ENCODE measurements at regions not wholly inside any gene's neighbourhood (a gene's known extent, or its start where the extent isn't known, plus 50 kb on each side); places are given as distances from the start of the nearest gene placed in this dataset.

- H3K27me3 ChIP-seq (ENCODE audit: control insufficient read depth, insufficient read depth, low read length), result no peaks in the 10 kb centered on the region
- TF ChIP-seq CTCF (IDR thresholded peaks at IDR 0.05; ENCODE audit: borderline replicate concordance, extremely low read depth, insufficient read depth), result no peak
- no peaks in the 10 kb centered on the region for H3K36me3 ChIP-seq (ENCODE audit: control insufficient read depth in 2 of 3, insufficient read depth in 3 of 3, low read length in 3 of 3)
- no peak overlapping the region for H3K4me3 ChIP-seq (ENCODE audit: low read length in 3 of 3)
- H3K27ac ChIP-seq (ENCODE audit: low read depth in 2 of 2, low read length in 2 of 2), result no peak overlapping the region
- no peak for FAIRE-seq
- no peak overlapping the region for H3K9ac ChIP-seq (ENCODE audit: low read length in 3 of 3)
- intact Hi-C loops (cut with DNase I), result no loop called here
- peaks cover 0 to 11% (median 4%) of the 10 kb centered on the region in 3 donors for H3K4me1 ChIP-seq (ENCODE audit: control insufficient read depth in 2 of 3, insufficient read depth in 2 of 3, low read depth in 1 of 3, low read length in 3 of 3)
- peak in 1 of 5 donors; percentile 20 for DNase-seq
- H3K9me3 ChIP-seq (ENCODE audit: control insufficient read depth in 2 of 3, insufficient read depth in 1 of 3, low read length in 3 of 3), result no peaks in the 10 kb centered on the region
Measured at GRCh38 chr18:49650426-49650891, 88.6 kb downstream of the LIPG start.

- no peak overlapping the region for H3K9ac ChIP-seq (ENCODE audit: low read length in 3 of 3)
- intact Hi-C loops (cut with DNase I), result no loop called here
- FAIRE-seq (no peak), DNase-seq (no peak)
- peaks cover 0 to 11% (median 4%) of the 10 kb centered on the region in 3 donors for H3K4me1 ChIP-seq (ENCODE audit: control insufficient read depth in 2 of 3, insufficient read depth in 2 of 3, low read depth in 1 of 3, low read length in 3 of 3)
- no peak overlapping the region for H3K4me3 ChIP-seq (ENCODE audit: low read length in 3 of 3)
- no peak overlapping the region for H3K27ac ChIP-seq (ENCODE audit: low read depth in 2 of 2, low read length in 2 of 2)
- H3K36me3 ChIP-seq (ENCODE audit: control insufficient read depth in 2 of 3, insufficient read depth in 3 of 3, low read length in 3 of 3), result no peaks in the 10 kb centered on the region
- no peaks in the 10 kb centered on the region for H3K27me3 ChIP-seq (ENCODE audit: control insufficient read depth, insufficient read depth, low read length)
- TF ChIP-seq CTCF (IDR thresholded peaks at IDR 0.05; ENCODE audit: borderline replicate concordance, extremely low read depth, insufficient read depth), result no peak
- no peaks in the 10 kb centered on the region for H3K9me3 ChIP-seq (ENCODE audit: control insufficient read depth in 2 of 3, insufficient read depth in 1 of 3, low read length in 3 of 3)
Measured at GRCh38 chr18:49648811-49649210, 87.0 kb downstream of the LIPG start.

All from kidney (tissue), 13 donors.